OCI-LY1 (cell line): ENCODE measurements at regions not wholly inside any gene's neighbourhood (a gene's known extent, or its start where the extent isn't known, plus 50 kb on each side); places are given as distances from the start of the nearest gene placed in this dataset.

Experiments used
- CTCF ChIP-seq: fragments of 200-600 bp; sonication (generic), shearing (Covaris generic); IDR thresholded peaks from 2 replicates; pipeline ENCODE4 v1.5.1; 2017; ENCODE audit warnings: mild to moderate bottlenecking, antibody characterized with exemption, low read length, moderate library complexity, mixed read lengths
- EZH2 ChIP-seq: fragments of 200-600 bp; sonication (generic), shearing (Covaris generic); IDR thresholded peaks from 2 replicates; pipeline ENCODE4 v1.8.0; 2017; ENCODE audit warnings: borderline replicate concordance, mixed run types, mild to moderate bottlenecking, antibody characterized with exemption, low read length, moderate library complexity, mixed read lengths

DNA sequence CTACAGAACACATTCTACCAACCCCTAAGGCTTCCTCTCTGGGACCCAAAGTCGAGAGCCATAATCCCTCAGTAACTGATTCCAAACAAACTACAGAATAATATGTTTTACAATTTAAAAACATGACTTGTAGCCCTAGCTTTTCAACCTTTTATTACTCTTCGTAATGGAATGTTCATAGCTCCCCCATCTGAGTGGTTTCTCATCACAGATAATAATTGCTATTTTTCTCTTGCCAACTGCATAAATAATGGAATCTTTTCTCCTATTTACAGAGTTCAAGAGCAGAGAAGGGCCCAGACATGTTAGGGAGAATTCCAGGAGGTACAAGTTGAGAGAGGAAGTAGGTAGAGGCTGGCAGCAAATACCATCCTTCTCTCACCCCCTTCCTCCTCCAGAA, 59.9 kb upstream of the CERS6 start:
- TF ChIP-seq CTCF (no peak), EZH2 (no peak)
